Mesenchymal stem cell (in vitro differentiated cells and primary cell): ENCODE measurements at regions not wholly inside any gene's neighbourhood (a gene's known extent, or its start where the extent isn't known, plus 50 kb on each side); places are given as distances from the start of the nearest gene placed in this dataset.

Source experiments
- DNase-seq: peaks from one replicate; pipeline ENCODE4 v3.0.0-alpha.2; 2013
- H2AFZ ChIP-seq: one replicate; pipeline ENCODE4 v1.6.1; 2013; ENCODE audit warnings: low read depth, mild to moderate bottlenecking, control low read depth, inconsistent platforms, low read length, moderate library complexity
- H2AK5ac ChIP-seq: 2 replicates; pipeline ENCODE4 v1.6.1; 2013; ENCODE audit warnings: low read length, moderate library complexity, mild to moderate bottlenecking, inconsistent platforms; ENCODE audit not compliant: severe bottlenecking
- H2BK120ac ChIP-seq: one replicate; pipeline ENCODE4 v1.6.1; 2013; ENCODE audit warnings: low read depth, mild to moderate bottlenecking, inconsistent platforms, low read length, moderate library complexity
- H2BK12ac ChIP-seq, 2 experiments: one replicate each; pipeline ENCODE4 v1.6.1; 2013; ENCODE audit warnings: inconsistent platforms in 2 of 2, low read length in 2 of 2, mild to moderate bottlenecking in 2 of 2, moderate library complexity in 2 of 2, control low read depth in 1 of 2
- H2BK15ac ChIP-seq: one replicate; pipeline ENCODE4 v1.6.1; 2013; ENCODE audit warnings: mild to moderate bottlenecking, low read depth, inconsistent platforms; ENCODE audit not compliant: poor library complexity, severe bottlenecking
- H2BK5ac ChIP-seq: 2 replicates; pipeline ENCODE4 v1.6.1; 2013; ENCODE audit warnings: low read depth, mild to moderate bottlenecking, low read length, control low read depth, inconsistent platforms; ENCODE audit not compliant: poor library complexity, severe bottlenecking
- H3K14ac ChIP-seq, 2 experiments: one replicate each; pipeline ENCODE4 v1.6.1; 2013; ENCODE audit warnings: inconsistent platforms in 2 of 2, low read length in 2 of 2, control low read depth in 1 of 2, mild to moderate bottlenecking in 1 of 2, moderate library complexity in 1 of 2
- H3K18ac ChIP-seq, 2 experiments: one replicate each; pipeline ENCODE4 v1.6.1; 2013; ENCODE audit warnings: inconsistent platforms in 2 of 2, low read length in 2 of 2, control low read depth in 1 of 2, low read depth in 1 of 2, mild to moderate bottlenecking in 1 of 2
- H3K23ac ChIP-seq, 2 experiments: one replicate each; pipeline ENCODE4 v1.6.1; 2013; ENCODE audit warnings: inconsistent platforms in 2 of 2, low read length in 2 of 2, mild to moderate bottlenecking in 2 of 2, moderate library complexity in 2 of 2, control low read depth in 1 of 2
- H3K27ac ChIP-seq: 2 replicates; pipeline ENCODE4 v1.5.1; 2013; ENCODE audit warnings: mild to moderate bottlenecking, moderate library complexity, low read length, control low read depth, inconsistent platforms; ENCODE audit not compliant: poor library complexity, severe bottlenecking
- H3K27me3 ChIP-seq, 2 experiments: 2 replicates each; pipeline versions ENCODE4 v1.6.1 to v1.7.0; 2013; ENCODE audit warnings: low read length in 2 of 2, mild to moderate bottlenecking in 2 of 2, moderate library complexity in 2 of 2, control low read depth in 1 of 2, inconsistent platforms in 1 of 2; ENCODE audit not compliant: control insufficient read depth in 1 of 2, insufficient read depth in 1 of 2
- H3K36me3 ChIP-seq, 2 experiments: 2 replicates each; pipeline versions ENCODE4 v1.6.1 to v1.7.0; 2013; ENCODE audit warnings: low read length in 2 of 2, control low read depth in 1 of 2, inconsistent platforms in 1 of 2, low read depth in 1 of 2, mild to moderate bottlenecking in 1 of 2; ENCODE audit not compliant: insufficient read depth in 2 of 2, control insufficient read depth in 1 of 2
- H3K4ac ChIP-seq, 2 experiments: one replicate each; pipeline ENCODE4 v1.6.1; 2013; ENCODE audit warnings: inconsistent platforms in 2 of 2, low read length in 2 of 2, mild to moderate bottlenecking in 2 of 2, moderate library complexity in 2 of 2, control low read depth in 1 of 2, low read depth in 1 of 2
- H3K4me1 ChIP-seq: 2 replicates; pipeline ENCODE4 v1.6.1; 2013; ENCODE audit warnings: low read depth, low read length, control low read depth; ENCODE audit not compliant: control insufficient read depth, insufficient read depth
- H3K4me2 ChIP-seq: 2 replicates; pipeline ENCODE4 v1.6.1; 2013; ENCODE audit warnings: low read length, mild to moderate bottlenecking, inconsistent platforms; ENCODE audit not compliant: poor library complexity, severe bottlenecking
- H3K4me3 ChIP-seq, 2 experiments: 2 replicates each; pipeline versions ENCODE4 v1.5.1 to v1.7.0; 2013; ENCODE audit warnings: low read length in 2 of 2, mild to moderate bottlenecking in 2 of 2, control low read depth in 1 of 2, low read depth in 1 of 2; ENCODE audit not compliant: insufficient read depth in 1 of 2
- H3K79me1 ChIP-seq: replicated peaks from 2 replicates; pipeline ENCODE4 v1.6.1; 2013; ENCODE audit warnings: mild to moderate bottlenecking, control low read depth, low read length, inconsistent platforms; ENCODE audit not compliant: poor library complexity, severe bottlenecking
- H3K9ac ChIP-seq: 2 replicates; pipeline ENCODE4 v1.7.0; 2013; ENCODE audit warnings: mild to moderate bottlenecking, low read length, moderate library complexity
- H3K9me3 ChIP-seq: 2 replicates; pipeline ENCODE4 v1.7.0; 2013; ENCODE audit warnings: mild to moderate bottlenecking, low read length; ENCODE audit not compliant: control insufficient read depth
- H4K8ac ChIP-seq: one replicate; pipeline ENCODE4 v1.6.1; 2013; ENCODE audit warnings: inconsistent platforms, mild to moderate bottlenecking, low read length, moderate library complexity
- H4K91ac ChIP-seq: one replicate; pipeline ENCODE4 v1.6.1; 2013; ENCODE audit warnings: mild to moderate bottlenecking, low read length, inconsistent platforms
- WGBS: methylation state at CpG from one replicate; pipeline ENCODE4 v1.1.7; 2013; ENCODE audit warnings: mixed read lengths; 5-methylcytosine and 5-hydroxymethylcytosine counted together

GRCh38 chr2:51620796-51621195 lies 588.9 kb upstream of the NRXN1 start:
- Histone ChIP-seq H4K91ac (no peak overlapping the region), H3K23ac (no peak overlapping the region), H3K27ac (no peak overlapping the region), H3K27me3 (no peaks in the 10 kb centered on the region), H3K4ac (no peak overlapping the region), H2AFZ (no peak overlapping the region), H3K4me3 (no peak overlapping the region), H3K14ac (no peak overlapping the region), H3K79me1 (no peaks in the 10 kb centered on the region), H3K9ac (no peak overlapping the region), H2BK120ac (no peak overlapping the region), H3K4me1 (no peaks in the 10 kb centered on the region), H4K8ac (no peak overlapping the region), H2BK5ac (no peak overlapping the region), H2BK15ac (no peak overlapping the region), H2AK5ac (no peak overlapping the region), H3K36me3 (no peaks in the 10 kb centered on the region), H3K9me3 (peaks cover 20% of the 10 kb centered on the region), H3K4me2 (no peak overlapping the region), H3K18ac (no peak overlapping the region), H2BK12ac (no peak overlapping the region)
- DNase-seq: no peak
- 100% methylated on average over 1 of the region's 1 CpG for WGBS

GRCh38 chr2:51619961-51620360 lies 588.0 kb upstream of the NRXN1 start:
- WGBS: no CpG with 5 or more reads among the region's 1 CpG
- Histone ChIP-seq H3K18ac (no peak overlapping the region), H2AK5ac (no peak overlapping the region), H4K8ac (no peak overlapping the region), H2BK12ac (no peak overlapping the region), H3K23ac (no peak overlapping the region), H3K36me3 (no peaks in the 10 kb centered on the region), H3K4me1 (no peaks in the 10 kb centered on the region), H2AFZ (no peak overlapping the region), H3K27me3 (no peaks in the 10 kb centered on the region), H2BK5ac (no peak overlapping the region), H3K4me3 (no peak overlapping the region), H3K4ac (no peak overlapping the region), H4K91ac (no peak overlapping the region), H3K27ac (no peak overlapping the region), H3K4me2 (no peak overlapping the region), H3K14ac (no peak overlapping the region), H2BK120ac (no peak overlapping the region), H2BK15ac (no peak overlapping the region), H3K9me3 (peaks cover 28% of the 10 kb centered on the region), H3K79me1 (no peaks in the 10 kb centered on the region), H3K9ac (no peak overlapping the region)
- no peak for DNase-seq

GRCh38 chr2:51612387-51612786 lies 580.5 kb upstream of the NRXN1 start:
- peaks cover 43% of the 10 kb centered on the region for H3K9me3 ChIP-seq

GRCh38 chr2:51601706-51602105 lies 569.8 kb upstream of the NRXN1 start:
- 96% methylated on average over 3 of the region's 5 CpGs for WGBS
- H2BK15ac ChIP-seq: no peak overlapping the region
- H3K79me1 ChIP-seq: no peaks in the 10 kb centered on the region

More at GRCh38 chr2:51612387-51612786, 580.5 kb upstream of the NRXN1 start:
- H2AFZ ChIP-seq: no peak overlapping the region
- H4K91ac ChIP-seq: no peak overlapping the region
- no peak overlapping the region for H4K8ac ChIP-seq
- H3K4me3 ChIP-seq: no peak overlapping the region
- H2BK5ac ChIP-seq: no peak overlapping the region
- H3K4me2 ChIP-seq: no peak overlapping the region
- no peaks in the 10 kb centered on the region for H3K36me3 ChIP-seq
- no peaks in the 10 kb centered on the region for H3K79me1 ChIP-seq
- no peaks in the 10 kb centered on the region for H3K27me3 ChIP-seq
- no peak overlapping the region for H3K18ac ChIP-seq
- no peak overlapping the region for H3K27ac ChIP-seq
- H2BK120ac ChIP-seq: no peak overlapping the region
- no peak overlapping the region for H2BK15ac ChIP-seq
- no peak overlapping the region for H3K23ac ChIP-seq
- no peak overlapping the region for H3K9ac ChIP-seq
- H2BK12ac ChIP-seq: no peak overlapping the region
- H3K4me1 ChIP-seq: no peaks in the 10 kb centered on the region
- H3K14ac ChIP-seq: no peak overlapping the region
- WGBS: no CpG with 5 or more reads among the region's 3 CpGs
- no peak for DNase-seq
- H2AK5ac ChIP-seq: no peak overlapping the region
- no peak overlapping the region for H3K4ac ChIP-seq

More at GRCh38 chr2:51601706-51602105, 569.8 kb upstream of the NRXN1 start:
- no peaks in the 10 kb centered on the region for H3K27me3 ChIP-seq
- H2AK5ac ChIP-seq: no peak overlapping the region
- H2BK12ac ChIP-seq: no peak overlapping the region
- no peak overlapping the region for H2BK5ac ChIP-seq
- no peak overlapping the region for H3K4me3 ChIP-seq
- H3K23ac ChIP-seq: no peak overlapping the region
- no peak overlapping the region for H3K18ac ChIP-seq
- H3K14ac ChIP-seq: no peak overlapping the region
- no peak overlapping the region for H2AFZ ChIP-seq
- H4K8ac ChIP-seq: no peak overlapping the region
- no peak for DNase-seq
- no peaks in the 10 kb centered on the region for H3K36me3 ChIP-seq
- no peak overlapping the region for H2BK120ac ChIP-seq
- peaks cover 20% of the 10 kb centered on the region for H3K9me3 ChIP-seq
- no peak overlapping the region for H3K9ac ChIP-seq
- no peak overlapping the region for H4K91ac ChIP-seq
- H3K27ac ChIP-seq: no peak overlapping the region
- no peaks in the 10 kb centered on the region for H3K4me1 ChIP-seq
- no peak overlapping the region for H3K4me2 ChIP-seq
- H3K4ac ChIP-seq: no peak overlapping the region
